ENCODE measurements at regions not wholly inside any gene's neighbourhood (a gene's known extent, or its start where the extent isn't known, plus 50 kb on each side); places are given as distances from the start of the nearest gene placed in this dataset.

DNA sequence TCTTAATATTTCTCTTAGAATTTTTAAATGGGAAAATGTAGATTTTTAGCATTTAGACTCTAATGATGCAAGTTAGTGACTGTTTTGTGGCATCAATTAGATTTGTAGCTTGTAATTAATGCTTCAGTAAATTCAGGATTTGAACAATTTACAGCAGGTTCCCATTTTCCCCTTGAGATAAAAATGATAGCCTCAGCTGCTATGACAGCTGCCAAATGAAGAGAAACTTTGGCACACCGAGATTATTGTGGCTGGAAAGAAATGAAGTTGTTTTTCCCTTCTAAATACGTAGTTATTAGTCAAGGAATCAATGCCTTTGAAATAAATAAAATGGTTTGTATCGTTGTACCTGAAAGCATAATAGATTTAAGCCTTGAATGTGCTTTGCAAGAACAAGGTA lies 206.4 kb upstream of the P2RY1 start:
- no peak for TF ChIP-seq CREBBP (IDR thresholded peaks at IDR 0.05; ENCODE audit: low read depth, low read length)
- TF ChIP-seq TCF7L2 (IDR thresholded peaks at IDR 0.05; ENCODE audit: low read depth, low read length), result no peak
- no peak for TF ChIP-seq IRF2 (CRISPR knock-in tag; IDR thresholded peaks at IDR 0.05)
- TF ChIP-seq ZNF23 (CRISPR knock-in tag; IDR thresholded peaks at IDR 0.05), result no peak
- TF ChIP-seq ZNF444 (CRISPR knock-in tag; IDR thresholded peaks at IDR 0.05), result no peak
- TF ChIP-seq MXI1 (IDR thresholded peaks at IDR 0.05; ENCODE audit: low read depth, low read length), result no peak
- no peak for TF ChIP-seq TFAM (CRISPR knock-in tag; conservative IDR thresholded peaks at IDR 0.05)
- TF ChIP-seq, protein P1, sequence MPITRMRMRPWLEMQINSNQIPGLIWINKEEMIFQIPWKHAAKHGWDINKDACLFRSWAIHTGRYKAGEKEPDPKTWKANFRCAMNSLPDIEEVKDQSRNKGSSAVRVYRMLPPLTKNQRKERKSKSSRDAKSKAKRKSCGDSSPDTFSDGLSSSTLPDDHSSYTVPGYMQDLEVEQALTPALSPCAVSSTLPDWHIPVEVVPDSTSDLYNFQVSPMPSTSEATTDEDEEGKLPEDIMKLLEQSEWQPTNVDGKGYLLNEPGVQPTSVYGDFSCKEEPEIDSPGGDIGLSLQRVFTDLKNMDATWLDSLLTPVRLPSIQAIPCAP (CRISPR knock-in tag; IDR thresholded peaks at IDR 0.05; ENCODE audit: borderline replicate concordance), result no peak
- TF ChIP-seq MYC (IDR thresholded peaks at IDR 0.05; ENCODE audit: low read depth, low read length), result no peak
- TF ChIP-seq MYC (CRISPR knock-in tag; IDR thresholded peaks at IDR 0.05; ENCODE audit: borderline replicate concordance, low read depth), result no peak
- TF ChIP-seq, protein P2, sequence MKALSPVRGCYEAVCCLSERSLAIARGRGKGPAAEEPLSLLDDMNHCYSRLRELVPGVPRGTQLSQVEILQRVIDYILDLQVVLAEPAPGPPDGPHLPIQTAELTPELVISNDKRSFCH (CRISPR knock-in tag; IDR thresholded peaks at IDR 0.05), result no peak
- TF ChIP-seq, protein P2 (tag; IDR thresholded peaks at IDR 0.05), result no peak
- TF ChIP-seq, protein P3, sequence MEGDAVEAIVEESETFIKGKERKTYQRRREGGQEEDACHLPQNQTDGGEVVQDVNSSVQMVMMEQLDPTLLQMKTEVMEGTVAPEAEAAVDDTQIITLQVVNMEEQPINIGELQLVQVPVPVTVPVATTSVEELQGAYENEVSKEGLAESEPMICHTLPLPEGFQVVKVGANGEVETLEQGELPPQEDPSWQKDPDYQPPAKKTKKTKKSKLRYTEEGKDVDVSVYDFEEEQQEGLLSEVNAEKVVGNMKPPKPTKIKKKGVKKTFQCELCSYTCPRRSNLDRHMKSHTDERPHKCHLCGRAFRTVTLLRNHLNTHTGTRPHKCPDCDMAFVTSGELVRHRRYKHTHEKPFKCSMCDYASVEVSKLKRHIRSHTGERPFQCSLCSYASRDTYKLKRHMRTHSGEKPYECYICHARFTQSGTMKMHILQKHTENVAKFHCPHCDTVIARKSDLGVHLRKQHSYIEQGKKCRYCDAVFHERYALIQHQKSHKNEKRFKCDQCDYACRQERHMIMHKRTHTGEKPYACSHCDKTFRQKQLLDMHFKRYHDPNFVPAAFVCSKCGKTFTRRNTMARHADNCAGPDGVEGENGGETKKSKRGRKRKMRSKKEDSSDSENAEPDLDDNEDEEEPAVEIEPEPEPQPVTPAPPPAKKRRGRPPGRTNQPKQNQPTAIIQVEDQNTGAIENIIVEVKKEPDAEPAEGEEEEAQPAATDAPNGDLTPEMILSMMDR (IDR thresholded peaks at IDR 0.05 in 2 of 3, conservative IDR thresholded peaks at IDR 0.05 in 1 of 3; ENCODE audit: insufficient read depth in 2 of 3, low read depth in 1 of 3, low read length in 3 of 3), result no peak
- TF ChIP-seq ZNF354B (CRISPR knock-in tag; IDR thresholded peaks at IDR 0.05), result no peak
- TF ChIP-seq SRF (CRISPR knock-in tag; IDR thresholded peaks at IDR 0.05), result no peak

Data from K562 (cell line).